GM06990 (cell line): ENCODE measurements at regions not wholly inside any gene's neighbourhood (a gene's known extent, or its start where the extent isn't known, plus 50 kb on each side); places are given as distances from the start of the nearest gene placed in this dataset.

Experiments
- DNase-seq: peaks from one replicate; pipeline ENCODE4 v3.0.0-alpha.2; 2011; ENCODE audit not compliant: insufficient read length; ENCODE audit errors: extremely low read depth
- H3K27me3 ChIP-seq: replicated peaks from 2 replicates; pipeline ENCODE4 v1.6.0; 2011; ENCODE audit warnings: low read length; ENCODE audit not compliant: control insufficient read depth, insufficient read depth
- H3K36me3 ChIP-seq: 2 replicates; pipeline ENCODE4 v1.5.1; 2011; ENCODE audit warnings: low read length; ENCODE audit not compliant: control insufficient read depth, insufficient read depth
- H3K4me3 ChIP-seq: replicated peaks from 2 replicates; pipeline ENCODE4 v1.5.1; 2011; ENCODE audit warnings: low read depth, mild to moderate bottlenecking, control low read depth, low read length
- TF ChIP-seq, protein P1 (sequence below): IDR thresholded peaks from 2 replicates; pipeline ENCODE4 v1.5.1; 2011; ENCODE audit warnings: low read length, control low read depth, mild to moderate bottlenecking, inconsistent platforms; ENCODE audit not compliant: insufficient read depth, poor library complexity, severe bottlenecking

DNA sequence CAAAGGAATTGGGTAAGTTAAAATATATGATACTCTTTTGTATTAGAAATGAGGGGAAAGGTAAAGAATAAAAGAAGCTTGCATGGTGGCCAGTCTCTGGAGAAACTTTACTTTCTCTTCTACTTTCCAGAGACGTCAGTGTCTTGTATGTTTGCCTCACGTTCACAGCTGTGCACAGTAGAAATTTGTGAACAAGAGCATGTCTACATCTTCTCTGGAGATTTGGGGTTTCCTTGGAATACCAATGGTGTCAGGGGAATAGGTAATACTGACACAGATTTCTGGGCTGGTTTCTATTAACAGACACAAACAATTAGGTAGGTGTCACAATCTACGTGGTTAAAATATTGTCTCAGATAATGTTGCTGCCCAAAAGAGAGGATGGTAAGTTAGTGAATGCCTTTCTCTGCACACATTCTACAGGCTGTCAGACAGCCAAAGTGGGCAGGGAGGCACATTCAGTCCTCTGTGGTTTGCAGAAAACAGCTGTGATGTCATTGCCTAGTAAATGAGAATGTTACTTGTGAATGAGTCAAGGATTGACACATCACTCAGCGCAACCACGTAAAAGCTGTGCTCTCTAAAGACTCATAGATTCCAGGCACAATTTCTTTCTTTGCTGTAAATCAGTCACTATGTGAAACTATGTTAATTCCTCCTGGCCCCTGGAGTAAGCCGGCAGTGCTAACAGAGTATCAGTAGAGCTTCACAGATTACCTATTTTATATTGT, 397.1 kb downstream of the MAN2A1 start:
- TF ChIP-seq, protein P1, sequence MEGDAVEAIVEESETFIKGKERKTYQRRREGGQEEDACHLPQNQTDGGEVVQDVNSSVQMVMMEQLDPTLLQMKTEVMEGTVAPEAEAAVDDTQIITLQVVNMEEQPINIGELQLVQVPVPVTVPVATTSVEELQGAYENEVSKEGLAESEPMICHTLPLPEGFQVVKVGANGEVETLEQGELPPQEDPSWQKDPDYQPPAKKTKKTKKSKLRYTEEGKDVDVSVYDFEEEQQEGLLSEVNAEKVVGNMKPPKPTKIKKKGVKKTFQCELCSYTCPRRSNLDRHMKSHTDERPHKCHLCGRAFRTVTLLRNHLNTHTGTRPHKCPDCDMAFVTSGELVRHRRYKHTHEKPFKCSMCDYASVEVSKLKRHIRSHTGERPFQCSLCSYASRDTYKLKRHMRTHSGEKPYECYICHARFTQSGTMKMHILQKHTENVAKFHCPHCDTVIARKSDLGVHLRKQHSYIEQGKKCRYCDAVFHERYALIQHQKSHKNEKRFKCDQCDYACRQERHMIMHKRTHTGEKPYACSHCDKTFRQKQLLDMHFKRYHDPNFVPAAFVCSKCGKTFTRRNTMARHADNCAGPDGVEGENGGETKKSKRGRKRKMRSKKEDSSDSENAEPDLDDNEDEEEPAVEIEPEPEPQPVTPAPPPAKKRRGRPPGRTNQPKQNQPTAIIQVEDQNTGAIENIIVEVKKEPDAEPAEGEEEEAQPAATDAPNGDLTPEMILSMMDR, result no peak

GRCh38 chr5:110087829-110088228, 398.1 kb downstream of the MAN2A1 start:
- DNase-seq, result no peak
- Histone ChIP-seq H3K27me3 (no peaks in the 10 kb centered on the region), H3K36me3 (no peaks in the 10 kb centered on the region), H3K4me3 (no peak overlapping the region)
- TF ChIP-seq, protein P1, result no peak

More for the DNA sequence above, 397.1 kb downstream of the MAN2A1 start:
- DNase-seq, result no peak
- Histone ChIP-seq H3K4me3 (no peak overlapping the region), H3K36me3 (no peaks in the 10 kb centered on the region), H3K27me3 (no peaks in the 10 kb centered on the region)

GRCh38 chr5:110088676-110089436, 399.1 kb downstream of the MAN2A1 start:
- no peaks in the 10 kb centered on the region for H3K27me3 ChIP-seq
- H3K4me3 ChIP-seq, result no peak overlapping the region
- no peaks in the 10 kb centered on the region for H3K36me3 ChIP-seq
- TF ChIP-seq, protein P1, result no peak
- no peak for DNase-seq

GRCh38 chr5:110092955-110093785, 403.4 kb downstream of the MAN2A1 start:
- Histone ChIP-seq H3K27me3 (no peaks in the 10 kb centered on the region), H3K36me3 (no peaks in the 10 kb centered on the region), H3K4me3 (no peak overlapping the region)
- TF ChIP-seq, protein P1, result no peak
- no peak for DNase-seq

DNA sequence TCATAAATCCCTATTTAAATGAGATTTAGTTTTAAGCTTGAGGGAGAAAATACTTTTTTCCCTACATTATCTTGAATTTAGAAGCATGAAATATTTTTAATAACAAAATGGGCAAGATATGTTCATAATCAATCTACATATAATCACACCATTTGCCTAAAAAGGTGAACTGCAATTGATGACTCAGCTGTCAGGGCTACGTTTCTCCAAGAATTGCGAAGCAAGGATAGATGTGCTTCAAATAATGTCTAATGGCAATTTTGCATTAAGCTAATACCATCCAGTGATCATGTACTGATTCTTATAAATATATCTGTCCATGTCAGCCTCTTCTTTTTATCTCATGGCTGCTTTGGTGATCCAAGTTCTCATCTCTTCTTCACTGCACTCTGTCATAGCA, 404.4 kb downstream of the MAN2A1 start:
- Histone ChIP-seq H3K4me3 (no peak overlapping the region), H3K36me3 (no peaks in the 10 kb centered on the region), H3K27me3 (no peaks in the 10 kb centered on the region)
- TF ChIP-seq, protein P1, result no peak
- DNase-seq, result no peak
